ENCODE measurements at regions not wholly inside any gene's neighbourhood (a gene's known extent, or its start where the extent isn't known, plus 50 kb on each side); places are given as distances from the start of the nearest gene placed in this dataset.

- Histone ChIP-seq H3K9me3 (ENCODE audit: insufficient read depth, low read depth, low read length) (peaks cover 1% of the 10 kb centered on the region), H3K27me3 (ENCODE audit: insufficient read depth, low read length) (no peaks in the 10 kb centered on the region), H4K12ac (ENCODE audit: low read depth, low read length) (no peak overlapping the region), H3K18ac (ENCODE audit: low read length) (no peak overlapping the region), H4K91ac (ENCODE audit: low read depth, low read length) (no peak overlapping the region), H2AK5ac (ENCODE audit: low read length) (no peak overlapping the region), H3K4me3 (ENCODE audit: low read depth, low read length) (no peak overlapping the region), H3K4ac (ENCODE audit: low read depth, low read length) (no peak overlapping the region), H3K4me1 (ENCODE audit: control insufficient read depth in 1 of 2, insufficient read depth in 2 of 2, low read length in 2 of 2) (peaks cover 0 to under 1% of the 10 kb centered on the region in 2 experiments), H2BK12ac (ENCODE audit: low read length) (no peak overlapping the region), H3K36me3 (ENCODE audit: control insufficient read depth in 1 of 2, insufficient read depth in 2 of 2, low read length in 2 of 2) (no peaks in the 10 kb centered on the region), H3K27ac (ENCODE audit: low read depth, low read length) (no peak overlapping the region), H3K23ac (ENCODE audit: low read length) (no peak overlapping the region), H4K8ac (ENCODE audit: low read depth, low read length) (no peak overlapping the region), H2AFZ (ENCODE audit: insufficient read depth, low read length, poor library complexity) (no peak overlapping the region), H2BK5ac (ENCODE audit: low read depth, low read length, poor library complexity) (no peak overlapping the region), H3K4me2 (ENCODE audit: low read length) (no peak overlapping the region), H3K79me1 (ENCODE audit: low read length) (no peaks in the 10 kb centered on the region), H3K79me2 (ENCODE audit: control insufficient read depth, insufficient read depth, low read length, poor library complexity) (no peaks in the 10 kb centered on the region), H3K14ac (ENCODE audit: low read length) (no peak overlapping the region), H3K9ac (ENCODE audit: low read length) (no peak overlapping the region), H2BK120ac (ENCODE audit: insufficient read depth, low read length, poor library complexity) (no peak overlapping the region)
- DNase-seq, result no peak
- no CpG with 5 or more reads among the region's 2 CpGs for WGBS (ENCODE audit: extremely low coverage, insufficient coverage, insufficient read length)
Measured at GRCh38 chr7:96792115-96792514, 82.5 kb upstream of the SEM1 start.

GRCh38 chr7:96794063-96794462 is 84.4 kb upstream of the SEM1 start:
- Histone ChIP-seq H3K79me1 (ENCODE audit: low read length) (no peaks in the 10 kb centered on the region), H3K9ac (ENCODE audit: low read length) (no peak overlapping the region), H2BK12ac (ENCODE audit: low read length) (no peak overlapping the region), H2BK5ac (ENCODE audit: low read depth, low read length, poor library complexity) (no peak overlapping the region), H3K27ac (ENCODE audit: low read depth, low read length) (no peak overlapping the region), H3K4me3 (ENCODE audit: low read depth, low read length) (no peak overlapping the region), H3K4ac (ENCODE audit: low read depth, low read length) (no peak overlapping the region), H3K79me2 (ENCODE audit: control insufficient read depth, insufficient read depth, low read length, poor library complexity) (no peaks in the 10 kb centered on the region), H4K12ac (ENCODE audit: low read depth, low read length) (no peak overlapping the region), H3K9me3 (ENCODE audit: insufficient read depth, low read depth, low read length) (peaks cover 1% of the 10 kb centered on the region), H3K4me2 (ENCODE audit: low read length) (no peak overlapping the region), H3K23ac (ENCODE audit: low read length) (no peak overlapping the region), H4K8ac (ENCODE audit: low read depth, low read length) (no peak overlapping the region), H2AK5ac (ENCODE audit: low read length) (no peak overlapping the region), H2AFZ (ENCODE audit: insufficient read depth, low read length, poor library complexity) (no peak overlapping the region), H3K18ac (ENCODE audit: low read length) (no peak overlapping the region), H3K4me1 (ENCODE audit: control insufficient read depth in 1 of 2, insufficient read depth in 2 of 2, low read length in 2 of 2) (no peaks in the 10 kb centered on the region), H3K27me3 (ENCODE audit: insufficient read depth, low read length) (no peaks in the 10 kb centered on the region), H2BK120ac (ENCODE audit: insufficient read depth, low read length, poor library complexity) (no peak overlapping the region), H4K91ac (ENCODE audit: low read depth, low read length) (no peak overlapping the region), H3K36me3 (ENCODE audit: control insufficient read depth in 1 of 2, insufficient read depth in 2 of 2, low read length in 2 of 2) (no peaks in the 10 kb centered on the region), H3K14ac (ENCODE audit: low read length) (no peak overlapping the region)
- no peak for DNase-seq
- no CpG with 5 or more reads among the region's 2 CpGs for WGBS (ENCODE audit: extremely low coverage, insufficient coverage, insufficient read length)

- WGBS (ENCODE audit: extremely low coverage, insufficient coverage, insufficient read length), result no CpG with 5 or more reads among the region's 3 CpGs
Measured at GRCh38 chr7:96800122-96800521, 90.5 kb upstream of the SEM1 start.

GRCh38 chr7:96800824-96801223 is 91.2 kb upstream of the SEM1 start:
- no CpG with 5 or more reads among the region's 2 CpGs for WGBS (ENCODE audit: extremely low coverage, insufficient coverage, insufficient read length)
- Histone ChIP-seq H2BK12ac (ENCODE audit: low read length) (no peak overlapping the region), H3K18ac (ENCODE audit: low read length) (no peak overlapping the region), H3K4me3 (ENCODE audit: low read depth, low read length) (no peak overlapping the region), H2BK120ac (ENCODE audit: insufficient read depth, low read length, poor library complexity) (no peak overlapping the region), H2BK5ac (ENCODE audit: low read depth, low read length, poor library complexity) (no peak overlapping the region), H4K12ac (ENCODE audit: low read depth, low read length) (no peak overlapping the region), H3K9me3 (ENCODE audit: insufficient read depth, low read depth, low read length) (peaks cover 1% of the 10 kb centered on the region), H3K4me1 (ENCODE audit: control insufficient read depth in 1 of 2, insufficient read depth in 2 of 2, low read length in 2 of 2) (no peaks in the 10 kb centered on the region), H3K4me2 (ENCODE audit: low read length) (no peak overlapping the region), H3K79me2 (ENCODE audit: control insufficient read depth, insufficient read depth, low read length, poor library complexity) (no peaks in the 10 kb centered on the region), H3K9ac (ENCODE audit: low read length) (no peak overlapping the region), H2AFZ (ENCODE audit: insufficient read depth, low read length, poor library complexity) (no peak overlapping the region), H2AK5ac (ENCODE audit: low read length) (no peak overlapping the region), H3K23ac (ENCODE audit: low read length) (no peak overlapping the region), H4K91ac (ENCODE audit: low read depth, low read length) (no peak overlapping the region), H3K36me3 (ENCODE audit: control insufficient read depth in 1 of 2, insufficient read depth in 2 of 2, low read length in 2 of 2) (no peaks in the 10 kb centered on the region), H3K79me1 (ENCODE audit: low read length) (no peaks in the 10 kb centered on the region), H3K4ac (ENCODE audit: low read depth, low read length) (no peak overlapping the region), H3K27ac (ENCODE audit: low read depth, low read length) (no peak overlapping the region), H3K27me3 (ENCODE audit: insufficient read depth, low read length) (no peaks in the 10 kb centered on the region), H4K8ac (ENCODE audit: low read depth, low read length) (no peak overlapping the region), H3K14ac (ENCODE audit: low read length) (no peak overlapping the region)
- no peak for DNase-seq

More at GRCh38 chr7:96800122-96800521, 90.5 kb upstream of the SEM1 start:
- Histone ChIP-seq H2BK5ac (ENCODE audit: low read depth, low read length, poor library complexity) (no peak overlapping the region), H4K8ac (ENCODE audit: low read depth, low read length) (no peak overlapping the region), H3K9me3 (ENCODE audit: insufficient read depth, low read depth, low read length) (peaks cover 1% of the 10 kb centered on the region), H3K79me1 (ENCODE audit: low read length) (no peaks in the 10 kb centered on the region), H2BK12ac (ENCODE audit: low read length) (no peak overlapping the region), H3K4me3 (ENCODE audit: low read depth, low read length) (no peak overlapping the region), H3K4me2 (ENCODE audit: low read length) (no peak overlapping the region), H3K14ac (ENCODE audit: low read length) (no peak overlapping the region), H3K36me3 (ENCODE audit: control insufficient read depth in 1 of 2, insufficient read depth in 2 of 2, low read length in 2 of 2) (no peaks in the 10 kb centered on the region), H3K27me3 (ENCODE audit: insufficient read depth, low read length) (no peaks in the 10 kb centered on the region), H3K9ac (ENCODE audit: low read length) (no peak overlapping the region), H3K4me1 (ENCODE audit: control insufficient read depth in 1 of 2, insufficient read depth in 2 of 2, low read length in 2 of 2) (no peaks in the 10 kb centered on the region), H3K27ac (ENCODE audit: low read depth, low read length) (no peak overlapping the region), H3K18ac (ENCODE audit: low read length) (no peak overlapping the region), H4K12ac (ENCODE audit: low read depth, low read length) (no peak overlapping the region), H3K4ac (ENCODE audit: low read depth, low read length) (no peak overlapping the region), H4K91ac (ENCODE audit: low read depth, low read length) (no peak overlapping the region), H3K23ac (ENCODE audit: low read length) (no peak overlapping the region), H2AFZ (ENCODE audit: insufficient read depth, low read length, poor library complexity) (no peak overlapping the region), H3K79me2 (ENCODE audit: control insufficient read depth, insufficient read depth, low read length, poor library complexity) (no peaks in the 10 kb centered on the region), H2AK5ac (ENCODE audit: low read length) (no peak overlapping the region), H2BK120ac (ENCODE audit: insufficient read depth, low read length, poor library complexity) (no peak overlapping the region)
- no peak for DNase-seq

All from trophoblast cell (in vitro differentiated cells and primary cell).